Renal pelvis (tissue), 1 donor: ENCODE measurements at regions not wholly inside any gene's neighbourhood (a gene's known extent, or its start where the extent isn't known, plus 50 kb on each side); places are given as distances from the start of the nearest gene placed in this dataset.
"Not testable (repeated sequence)": the region's sequence is repeated elsewhere in the genome, so short reads cannot be mapped to it uniquely, and the experiment has no call there.

ENCODE experiments used
- DNase-seq: peaks from one replicate; pipeline ENCODE4 v3.0.0-alpha.2; 2013

DNA sequence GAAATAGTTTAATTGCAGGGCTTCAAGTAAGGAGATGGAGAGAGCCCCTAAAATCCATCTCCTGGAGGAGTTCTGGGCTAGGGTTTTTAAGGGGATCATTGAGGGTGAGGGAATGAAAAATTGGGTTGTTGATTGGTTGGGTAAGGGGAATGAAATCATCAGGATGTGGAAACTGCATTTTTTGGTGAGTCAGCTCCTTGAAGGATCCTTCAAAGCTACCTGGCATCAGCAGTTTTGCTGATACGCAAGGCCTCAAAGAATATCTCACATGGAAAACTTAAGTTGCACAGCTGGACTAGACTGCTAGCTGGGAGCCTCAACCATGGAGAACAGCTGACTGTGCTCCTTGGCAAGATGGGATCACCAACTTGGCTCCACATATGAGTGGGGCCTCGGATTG is 136.7 kb downstream of the FGF10 start:
- no peak for DNase-seq

DNA sequence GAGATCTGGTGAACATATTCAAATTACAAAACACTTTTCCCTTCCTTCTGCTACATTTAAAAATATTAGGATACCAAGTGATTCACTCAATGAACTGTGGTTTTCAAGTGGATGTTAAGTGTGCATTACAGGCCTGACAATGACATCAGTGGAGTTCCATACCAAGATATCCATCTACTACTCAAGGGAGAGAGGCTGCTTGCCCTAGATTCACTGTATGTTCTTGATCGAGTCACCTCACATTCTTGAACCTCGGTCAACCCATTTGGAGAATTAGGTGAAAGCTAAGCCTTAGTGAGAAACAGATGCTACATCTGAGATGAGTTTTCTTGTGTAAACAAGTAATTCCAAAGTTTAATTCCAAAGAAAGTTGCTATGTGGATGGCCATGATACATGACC is 142.2 kb downstream of the FGF10 start:
- no peak for DNase-seq

DNA sequence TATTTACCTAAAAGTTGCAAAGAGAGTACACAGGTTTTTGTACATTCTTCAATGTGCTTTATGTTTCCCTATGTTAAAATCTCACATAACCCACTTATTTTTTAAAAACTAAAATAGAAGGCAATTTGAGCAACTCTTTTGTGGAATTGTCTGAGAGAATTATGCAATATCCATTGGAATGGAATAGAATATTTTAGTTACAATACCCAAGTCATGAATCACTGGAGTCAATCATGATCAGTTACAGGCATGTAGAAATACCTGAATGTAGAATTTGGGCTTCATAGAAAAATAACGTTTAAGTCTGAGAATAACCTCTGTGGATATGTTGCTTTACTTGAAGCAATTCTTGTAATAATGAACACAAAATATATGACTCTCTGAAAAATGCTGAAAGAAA is 143.3 kb downstream of the FGF10 start:
- DNase-seq: no peak

DNA sequence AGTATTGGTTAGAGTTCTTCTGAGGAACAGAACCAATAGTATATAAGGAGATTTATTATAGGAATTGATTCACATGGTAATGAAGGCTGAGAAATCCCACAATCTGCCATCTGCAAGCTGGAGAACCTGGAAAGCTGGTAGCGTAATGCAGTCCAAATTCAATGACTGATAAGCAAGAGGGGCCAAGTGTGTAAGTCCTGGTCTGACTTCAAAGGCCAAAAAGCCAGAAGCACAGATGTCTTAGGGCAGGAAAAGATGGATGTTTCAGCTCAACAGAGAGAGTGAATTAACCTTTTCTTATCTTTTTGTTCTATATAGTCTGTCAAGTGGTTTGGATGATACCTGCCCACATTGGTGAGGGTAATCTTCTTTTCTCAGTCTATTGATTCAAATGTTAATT is 146.4 kb downstream of the FGF10 start:
- no peak for DNase-seq

DNA sequence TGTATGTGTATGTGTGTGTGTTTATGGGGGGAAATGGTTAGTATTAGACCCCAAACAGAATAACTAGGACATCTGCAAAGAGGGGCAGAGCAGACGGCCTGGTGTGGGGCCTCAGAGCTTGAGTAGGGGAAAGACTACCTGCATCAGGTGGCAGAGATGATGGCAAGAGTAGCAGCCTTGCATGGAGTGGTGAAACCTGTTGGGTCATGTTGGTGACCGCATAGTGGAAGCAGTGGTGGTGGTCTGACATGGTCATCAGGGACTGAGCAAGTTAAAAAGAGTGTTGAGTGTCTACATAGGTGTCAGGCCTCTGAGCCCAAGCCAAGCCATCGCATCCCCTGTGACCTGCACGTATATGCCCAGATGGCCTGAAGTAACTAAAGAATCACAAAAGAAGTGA is 153.2 kb downstream of the FGF10 start:
- no peak for DNase-seq

DNA sequence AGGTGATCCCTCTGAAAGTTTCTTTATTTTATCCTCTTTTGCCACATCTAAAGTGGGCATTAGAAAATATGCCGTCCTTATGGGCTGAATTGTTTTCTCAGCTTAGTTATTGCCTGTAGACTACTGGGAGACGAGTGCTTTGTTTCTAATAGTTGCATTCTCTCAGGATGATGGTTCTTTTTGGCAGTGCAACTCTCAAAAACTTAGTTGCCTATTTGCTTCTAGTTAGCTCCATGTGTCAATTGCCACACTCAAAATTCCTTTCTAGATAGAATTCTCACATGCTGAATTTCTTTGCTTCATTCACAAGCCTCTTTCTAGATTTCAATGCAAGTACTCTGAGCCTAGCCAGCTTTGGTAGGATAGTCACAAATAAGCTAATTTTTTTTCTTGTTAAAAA is 155.5 kb downstream of the FGF10 start:
- no peak for DNase-seq

DNA sequence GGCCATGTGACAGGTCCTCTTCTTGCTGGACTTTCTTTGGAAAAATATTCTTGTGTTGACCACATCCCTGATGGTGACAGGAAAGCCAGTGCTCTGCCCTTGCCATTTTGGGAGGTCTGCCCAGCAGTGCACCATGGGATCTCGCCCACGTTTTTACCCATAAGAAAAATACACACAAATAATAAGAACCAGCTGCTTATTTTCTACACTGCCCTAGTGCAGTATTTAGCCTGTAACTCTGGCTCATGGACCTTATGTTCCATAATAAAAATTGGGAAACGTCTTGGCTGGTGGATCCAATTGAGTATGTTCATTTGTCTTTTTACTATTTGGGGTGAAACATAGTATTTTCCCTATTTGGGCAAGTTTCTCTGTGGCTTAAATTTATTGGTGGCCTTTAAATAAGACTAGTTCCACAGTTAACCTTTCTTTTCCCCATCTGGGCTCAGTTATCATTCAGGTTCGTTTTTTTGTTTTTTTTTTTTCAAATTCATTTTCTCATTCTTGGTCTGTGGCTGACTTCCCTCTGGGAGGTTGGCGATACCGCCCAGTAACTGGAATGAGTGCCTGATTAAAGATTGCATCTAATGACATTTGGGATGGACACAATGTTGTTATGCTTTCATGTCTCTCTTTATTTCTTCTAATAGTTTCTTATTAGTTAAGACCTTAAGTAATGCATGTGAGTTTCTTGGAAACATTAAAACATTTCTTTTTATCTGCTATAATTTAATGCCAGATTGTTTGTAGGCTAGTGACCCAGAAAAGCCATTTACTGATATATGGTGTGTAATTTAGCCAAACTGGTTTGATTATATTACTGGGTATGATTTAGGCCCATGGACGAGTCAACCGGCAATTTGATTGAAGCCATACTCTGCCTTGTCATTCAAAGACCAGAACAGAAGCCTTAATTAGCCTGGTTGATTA is 163.7 kb downstream of the FGF10 start:
- peak; percentile 4 for DNase-seq

DNA sequence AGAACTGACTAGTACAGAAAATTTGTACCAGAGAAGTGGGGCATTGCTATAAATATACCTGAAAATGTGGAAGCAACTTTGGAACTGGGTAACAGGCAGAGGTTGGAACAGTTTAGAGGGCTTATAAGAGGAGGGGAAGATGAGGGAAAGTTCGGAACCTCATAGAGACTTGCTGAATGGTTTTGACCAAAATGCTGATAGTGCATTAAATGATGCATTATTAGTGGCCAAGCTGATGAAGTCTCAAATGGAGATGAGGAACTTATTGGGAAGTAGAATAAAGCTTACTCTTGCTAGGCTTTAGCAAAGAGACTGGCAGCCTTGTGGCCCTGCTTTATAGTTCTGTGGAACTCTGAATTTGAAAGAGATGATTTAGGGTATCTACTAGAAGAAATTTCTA is 189.8 kb downstream of the FGF10 start:
- no peak for DNase-seq

DNA sequence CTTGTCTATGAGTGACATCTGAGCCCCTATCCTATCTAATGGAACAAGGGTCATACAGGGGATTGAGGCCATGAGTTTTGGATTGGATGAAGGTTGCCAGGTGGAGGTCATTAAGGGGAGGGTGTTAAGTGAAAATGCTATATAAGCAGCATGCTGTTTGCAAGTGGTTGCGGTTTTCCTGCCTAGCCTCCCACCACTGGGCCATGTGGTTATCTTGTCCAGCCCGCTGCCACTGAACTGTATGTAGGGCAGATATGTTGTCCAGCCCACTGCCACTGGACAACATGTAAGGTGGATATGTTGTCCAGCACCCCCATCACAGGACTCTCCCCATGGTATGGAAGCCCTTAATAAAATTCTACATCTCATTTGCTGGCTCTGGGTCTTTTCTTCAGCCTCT is 200.0 kb downstream of the FGF10 start:
- no peak for DNase-seq

DNA sequence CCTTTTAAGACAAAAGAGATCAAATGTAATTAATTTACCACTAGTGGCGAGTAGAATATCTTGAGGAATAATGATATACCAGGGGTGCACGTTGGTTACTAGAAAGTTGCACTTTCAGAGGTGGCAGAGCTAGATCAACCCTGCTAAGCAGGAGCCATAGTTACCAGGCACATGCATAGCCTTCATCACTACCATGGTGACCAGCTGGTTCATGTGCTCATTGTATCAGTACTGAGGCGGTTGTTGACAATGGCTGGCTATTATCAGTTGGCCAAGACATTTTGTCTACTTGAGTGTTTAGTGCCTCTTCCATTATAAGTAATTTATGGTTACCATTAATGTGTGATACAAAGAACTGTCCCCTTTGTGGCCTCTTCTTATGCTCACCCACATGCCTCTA is 201.2 kb downstream of the FGF10 start:
- DNase-seq: no peak

DNA sequence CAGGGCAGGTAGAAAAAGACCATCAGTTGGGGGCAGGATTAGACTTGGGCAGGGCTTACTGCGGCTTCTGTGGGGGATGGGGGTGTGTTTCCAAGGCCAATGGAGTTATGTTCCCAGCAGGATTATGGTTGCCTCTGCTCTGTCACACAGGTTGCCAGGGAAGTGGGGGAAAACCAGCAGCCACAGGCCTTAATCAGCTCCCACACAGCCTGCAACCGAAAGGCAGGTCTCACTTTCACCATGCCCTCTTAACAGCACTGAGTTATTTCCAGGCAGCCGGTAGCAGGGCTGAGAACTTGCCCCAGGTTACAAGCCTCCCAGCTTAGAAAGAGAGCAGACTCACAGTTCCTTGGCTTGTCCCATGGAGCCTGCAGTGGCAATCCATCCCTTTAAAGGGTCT is 205.5 kb downstream of the FGF10 start:
- DNase-seq: no peak

DNA sequence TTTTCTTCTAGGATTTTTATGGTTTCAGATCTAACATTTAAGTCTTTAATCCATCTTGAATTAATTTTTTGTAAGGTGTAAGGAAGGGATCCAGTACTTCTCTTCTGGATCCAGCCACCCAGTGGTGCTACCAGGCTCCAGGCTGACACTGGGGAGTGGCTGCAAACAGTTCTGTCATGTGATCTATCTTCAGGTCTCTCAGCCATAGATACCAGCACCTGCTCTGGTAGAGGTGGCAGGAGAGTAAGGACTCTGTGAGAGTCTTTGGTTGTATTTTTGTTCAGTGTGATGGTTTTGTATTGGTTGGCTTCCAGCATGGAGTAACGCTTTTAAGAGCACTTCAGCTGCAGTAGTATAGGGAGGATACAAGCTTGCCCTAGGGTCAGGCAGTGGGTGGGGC is 205.9 kb downstream of the FGF10 start:
- DNase-seq: no peak

DNA sequence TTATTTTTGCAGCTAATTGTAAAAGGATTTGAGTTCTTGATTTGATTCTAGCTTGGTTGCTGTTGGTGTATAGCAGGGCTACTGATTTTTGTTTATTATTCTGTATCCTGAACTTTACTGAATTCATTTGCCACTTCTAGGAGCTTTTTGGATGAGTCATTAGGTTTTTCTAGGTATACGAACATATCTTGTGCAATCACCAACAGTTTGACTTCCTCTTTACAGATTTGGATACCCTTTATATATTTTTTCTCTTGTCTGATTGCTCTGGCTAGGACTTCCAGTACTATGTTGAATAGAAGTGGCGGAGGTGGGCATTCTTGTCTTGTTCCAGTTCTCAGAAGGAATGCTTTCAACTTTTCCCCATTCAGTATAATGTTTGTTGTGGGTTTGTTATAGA is 210.8 kb downstream of the FGF10 start:
- no peak for DNase-seq

DNA sequence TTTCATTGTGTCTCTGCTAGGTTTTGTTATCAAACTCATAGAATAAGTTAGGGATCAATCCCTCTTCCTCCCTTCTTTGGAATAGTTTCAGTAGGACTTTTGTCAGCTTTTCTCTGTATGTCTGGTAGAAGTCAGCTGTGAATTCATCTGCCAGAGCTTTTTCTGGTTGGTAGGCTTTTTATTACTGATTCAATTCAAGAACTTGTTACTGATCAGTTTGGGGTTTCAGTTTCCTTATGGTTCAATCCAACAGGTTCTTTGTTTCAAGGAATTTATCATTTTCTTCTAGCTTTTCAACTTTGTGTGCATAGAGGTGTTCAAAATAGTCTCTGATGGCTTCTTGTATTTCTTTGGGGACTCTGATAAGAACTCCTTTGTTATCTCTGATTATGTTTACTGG is 221.7 kb downstream of the FGF10 start:
- DNase-seq: no peak

DNA sequence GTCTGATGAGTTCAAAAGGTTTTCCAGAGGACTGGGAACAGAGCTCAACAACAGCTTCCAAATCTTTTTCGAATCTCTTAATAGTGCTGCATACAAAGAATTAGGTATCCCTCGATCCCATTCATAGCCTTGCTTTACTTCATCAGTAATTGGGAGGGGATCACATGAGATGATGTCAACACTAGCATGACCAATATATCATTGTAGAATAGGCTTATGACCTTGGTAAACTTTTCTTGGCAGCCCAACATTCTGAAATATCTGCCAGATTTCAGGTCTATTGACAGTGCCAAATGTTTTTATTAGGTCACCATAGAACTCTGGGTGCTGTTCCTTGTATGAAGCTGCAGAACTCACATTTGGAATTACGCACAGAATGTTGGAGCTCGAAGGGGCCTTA is 228.9 kb downstream of the FGF10 start:
- DNase-seq: no peak

DNA sequence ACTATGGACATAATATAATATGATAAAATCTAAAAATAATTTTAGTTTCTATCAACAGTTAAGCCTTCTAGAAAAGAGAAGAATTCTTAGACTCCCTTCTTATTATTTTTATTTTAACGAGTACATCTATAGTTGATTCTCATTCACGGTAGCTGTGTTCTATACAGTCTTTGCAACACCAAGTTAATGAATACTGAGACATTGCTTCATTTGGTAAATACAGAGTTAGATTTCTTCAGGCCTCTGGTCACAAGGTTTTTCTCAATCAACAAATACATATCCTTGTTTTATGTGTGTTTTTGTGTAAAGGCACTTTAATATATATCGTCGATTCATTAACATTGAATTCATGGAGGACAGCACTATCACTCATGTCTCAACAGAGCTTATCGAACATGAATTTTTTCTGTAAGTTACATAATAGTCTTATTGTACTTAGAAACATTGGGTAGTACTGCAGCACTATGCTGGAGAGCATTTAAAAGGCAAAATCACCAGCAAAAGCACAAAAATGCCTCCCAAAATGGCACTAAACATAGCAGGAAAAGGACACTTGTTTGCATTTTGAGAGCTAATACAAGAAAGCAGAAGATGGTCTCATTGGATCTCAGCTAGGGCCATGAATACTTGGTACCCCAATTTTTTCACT is 239.0 kb downstream of the FGF10 start:
- DNase-seq: no peak

DNA sequence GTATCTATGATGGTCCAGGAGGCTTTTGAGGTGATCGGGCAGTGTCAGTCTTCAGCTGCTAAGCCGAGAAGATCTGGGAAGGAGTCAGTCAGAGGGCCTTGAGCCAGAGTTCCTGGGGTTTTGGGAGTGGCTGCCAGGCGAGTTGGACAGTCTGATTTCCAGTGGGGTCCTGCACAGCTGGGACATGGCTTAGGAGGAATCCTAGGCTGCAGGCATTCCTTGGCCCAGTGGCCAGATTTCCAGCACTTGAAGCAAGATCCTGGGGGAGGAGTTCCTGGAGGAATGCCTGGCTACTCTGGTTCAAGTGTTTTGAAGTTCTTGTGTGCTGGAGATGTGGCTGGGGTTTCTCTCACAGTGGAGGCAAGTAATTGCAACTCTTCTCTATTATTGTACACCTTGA is 271.3 kb downstream of the FGF10 start:
- not testable (repeated sequence) for DNase-seq

DNA sequence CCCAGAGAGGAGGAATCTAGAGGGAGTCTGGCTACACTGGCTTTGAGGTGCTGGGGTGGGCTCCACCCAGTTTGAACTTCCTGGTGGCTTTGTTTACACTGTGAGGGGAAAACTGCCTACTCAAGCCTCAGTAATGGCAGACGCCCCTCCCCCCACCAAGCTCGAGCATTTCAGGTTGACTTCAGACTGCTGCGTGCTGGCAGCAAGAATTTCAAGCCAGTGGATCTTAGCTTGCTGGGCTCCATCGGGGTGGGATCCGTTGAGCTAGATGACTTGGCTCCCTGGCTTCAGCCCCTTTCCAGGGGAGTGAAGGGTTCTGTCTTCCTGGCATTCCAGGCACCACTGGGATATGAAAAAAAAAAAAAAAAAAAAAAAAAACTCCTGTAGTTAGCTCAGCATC is 281.0 kb downstream of the FGF10 start:
- DNase-seq: not testable (repeated sequence)

DNA sequence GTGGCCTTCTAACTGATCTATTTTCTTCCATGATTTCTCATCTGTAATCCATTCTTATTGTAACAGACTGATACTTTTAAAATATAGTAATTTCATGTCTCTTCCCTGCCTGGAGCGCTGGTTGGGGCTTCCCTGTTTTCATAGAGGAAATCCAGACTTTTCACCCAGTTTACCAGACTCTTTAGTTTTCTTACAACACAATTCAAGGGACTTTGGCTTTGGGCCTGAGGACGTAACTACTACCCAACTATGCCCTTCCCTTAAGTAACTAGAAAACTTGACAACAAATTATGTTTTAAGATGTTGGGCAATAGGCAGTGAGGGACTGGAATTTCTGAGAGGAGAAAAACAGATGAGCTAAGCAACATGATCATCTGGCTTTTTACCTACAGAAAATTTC is 289.6 kb downstream of the FGF10 start:
- no peak for DNase-seq

DNA sequence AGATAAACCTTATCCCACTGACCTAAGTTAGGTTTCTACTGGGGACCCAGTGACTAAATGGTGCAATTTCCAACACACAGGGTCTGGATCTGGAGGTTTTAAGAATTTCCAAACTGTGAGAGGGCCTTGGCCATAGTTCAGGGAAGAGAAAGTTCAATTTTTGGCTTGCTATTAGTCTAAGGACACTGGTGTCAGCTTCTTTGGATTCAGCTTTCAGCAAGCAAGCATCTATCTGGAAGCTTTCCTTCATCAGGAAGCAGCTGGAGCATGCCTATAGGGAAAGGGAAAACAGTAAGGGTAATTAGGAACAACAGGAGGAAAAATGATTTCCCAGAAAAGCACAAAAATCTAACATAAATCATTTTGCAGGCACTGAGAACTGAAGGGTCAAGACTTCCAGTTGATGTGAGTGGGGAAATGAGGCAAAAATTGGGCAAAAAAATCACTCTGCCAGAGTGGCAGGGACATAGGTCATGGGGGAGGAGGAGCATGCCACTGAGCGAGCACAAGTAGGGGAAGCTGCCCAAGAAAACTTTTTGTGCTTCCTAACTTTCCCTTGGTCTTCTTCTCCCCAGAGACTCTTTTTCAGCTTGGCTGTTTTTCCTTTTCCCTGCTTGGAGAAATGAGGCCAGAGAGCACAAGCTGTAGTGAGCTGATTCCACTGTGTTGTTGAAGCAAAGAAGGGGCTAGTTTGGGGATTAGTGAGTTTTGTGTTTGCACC is 299.6 kb downstream of the FGF10 start:
- peak; percentile 33 for DNase-seq

DNA sequence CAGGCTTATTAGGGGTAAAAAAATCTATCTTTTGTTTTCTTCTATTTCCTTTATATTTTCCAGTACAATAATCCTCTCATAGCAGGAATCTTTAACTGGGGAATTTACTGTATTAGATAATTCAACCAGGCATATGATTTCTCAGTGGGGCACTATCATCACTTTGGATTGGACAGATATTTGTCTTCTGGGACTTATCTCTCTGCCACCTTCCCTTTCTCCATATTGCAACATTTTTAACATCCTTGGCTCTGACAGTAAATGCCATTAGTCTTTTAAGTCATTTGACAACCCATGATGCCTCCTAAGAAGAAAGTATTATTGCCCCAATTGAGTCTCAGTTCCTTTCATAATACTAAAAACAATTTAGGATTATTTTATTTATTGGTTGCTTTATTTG is 304.1 kb downstream of the FGF10 start:
- DNase-seq: no peak

DNA sequence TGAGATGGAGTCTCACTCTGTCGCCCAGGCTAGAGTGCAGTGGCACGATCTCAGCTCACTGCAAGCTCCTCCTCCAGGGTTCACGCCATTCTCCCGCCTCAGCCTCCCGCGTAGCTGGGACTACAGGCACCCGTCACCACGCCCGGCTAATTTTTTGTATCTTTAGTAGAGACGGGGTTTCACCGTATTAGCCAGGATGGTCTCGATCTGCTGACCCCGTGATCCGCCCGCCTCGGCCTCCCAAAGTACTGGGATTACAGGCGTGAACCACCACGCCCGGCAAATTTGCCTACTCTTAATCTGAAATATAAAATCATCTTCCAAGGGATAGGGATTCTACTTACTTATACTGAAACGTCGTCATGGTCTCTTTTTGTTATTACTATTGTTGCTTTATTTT is 314.7 kb downstream of the FGF10 start:
- not testable (repeated sequence) for DNase-seq

DNA sequence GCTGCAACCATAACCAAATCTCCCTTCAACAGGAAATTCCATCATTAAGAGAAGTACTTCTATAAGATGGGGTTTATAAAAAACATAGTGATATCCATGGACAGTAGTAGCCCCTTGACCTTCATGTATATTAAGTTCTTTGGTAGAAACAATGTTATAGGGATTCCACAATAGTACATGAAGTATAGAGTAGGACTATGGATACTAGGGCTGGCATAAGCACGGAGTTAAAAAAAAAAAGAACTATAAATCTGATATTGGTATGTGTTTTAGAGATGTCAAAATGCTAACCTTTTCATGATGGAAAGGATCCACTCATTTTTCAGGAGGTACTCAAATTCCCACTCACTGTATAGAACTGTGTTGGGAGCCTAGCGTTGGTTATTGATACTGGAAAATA is 337.6 kb downstream of the FGF10 start:
- DNase-seq: no peak
